SK-N-SH (cell line): ENCODE measurements at regions not wholly inside any gene's neighbourhood (a gene's known extent, or its start where the extent isn't known, plus 50 kb on each side); places are given as distances from the start of the nearest gene placed in this dataset.

Source experiments
- CTCF ChIA-PET: fragments of 300-600, 350-600 bp; formaldehyde crosslinking; extraction: SDS; loops from one replicate; lab custom pipeline; 2021; lab: Yijun Ruan, JAX
- POLR2A ChIA-PET: fragments of 350-600 bp; sonication (Branson Sonifier 250); formaldehyde crosslinking; extraction: SDS; loops from one replicate; lab custom pipeline; 2020; ENCODE audit warnings: antibody characterized with exemption, inconsistent platforms; lab: Yijun Ruan, JAX
- DNase-seq: peaks from one replicate; pipeline ENCODE4 v3.0.0; 2012
- H2AFZ ChIP-seq: fragments of 200-600 bp; sonication (generic); 2 replicates; pipeline ENCODE4 v1.8.1; 2016; ENCODE audit warnings: antibody characterized with exemption, mild to moderate bottlenecking, low read depth
- H3F3A ChIP-seq: fragments of 200-600 bp; sonication (generic); replicated peaks from 2 replicates; pipeline ENCODE3; 2016; ENCODE audit warnings: antibody characterized with exemption, mild to moderate bottlenecking; ENCODE audit not compliant: insufficient read depth
- H3K27ac ChIP-seq, 2 experiments: fragments of 200-500 bp in 1 of 2; fragments of 200-600 bp in 1 of 2; sonication (Bioruptor generic) in 1 of 2; sonication (generic), shearing (Covaris generic) in 1 of 2; 2 replicates each; pipeline versions ENCODE4 v1.5.1 to v1.6.1; 2014 to 2016; ENCODE audit warnings: low read depth in 2 of 2, inconsistent platforms in 1 of 2, low read length in 1 of 2, mild to moderate bottlenecking in 1 of 2, mixed read lengths in 1 of 2
- H3K27me3 ChIP-seq: fragments of 200-600 bp; sonication (generic), shearing (Covaris generic); 2 replicates; pipeline ENCODE4 v1.6.1; 2016; ENCODE audit warnings: mixed run types; ENCODE audit not compliant: insufficient read depth
- H3K36me3 ChIP-seq, 2 experiments: fragments of 200-500 bp in 1 of 2; fragments of 200-600 bp in 1 of 2; sonication (Bioruptor generic) in 1 of 2; sonication (generic) in 1 of 2; replicated peaks in 1 of 2; 2 replicates each; pipeline versions ENCODE3 to v1.5.1; 2014 to 2016; ENCODE audit warnings: low read length in 1 of 2, mild to moderate bottlenecking in 1 of 2; ENCODE audit not compliant: insufficient read depth in 2 of 2, control insufficient read depth in 1 of 2
- H3K4me1 ChIP-seq, 2 experiments: fragments of 200-500 bp in 1 of 2; fragments of 200-600 bp in 1 of 2; sonication (Bioruptor generic) in 1 of 2; sonication (generic), shearing (Covaris generic) in 1 of 2; 2 replicates each; pipeline versions ENCODE4 v1.5.1 to v1.6.1; 2014 to 2016; ENCODE audit warnings: low read depth in 1 of 2, low read length in 1 of 2, mixed run types in 1 of 2; ENCODE audit not compliant: insufficient read depth in 2 of 2, control insufficient read depth in 1 of 2
- H3K4me2 ChIP-seq: fragments of 200-600 bp; sonication (generic), shearing (Covaris generic); 2 replicates; pipeline ENCODE4 v1.6.1; 2017; ENCODE audit warnings: mixed run types
- H3K4me3 ChIP-seq, 2 experiments: fragments of 200-500 bp in 1 of 2; fragments of 200-600 bp in 1 of 2; sonication (Bioruptor generic) in 1 of 2; sonication (generic), shearing (Covaris generic) in 1 of 2; 2 replicates each; pipeline versions ENCODE4 v1.5.1 to v1.8.1; 2014 to 2016; ENCODE audit warnings: low read depth in 2 of 2, inconsistent platforms in 1 of 2, low read length in 1 of 2, mild to moderate bottlenecking in 1 of 2, mixed read lengths in 1 of 2, moderate library complexity in 1 of 2
- H3K79me2 ChIP-seq: fragments of 200-600 bp; sonication (generic); 2 replicates; pipeline ENCODE4 v1.8.1; 2017; ENCODE audit warnings: mild to moderate bottlenecking; ENCODE audit not compliant: insufficient read depth
- H3K9ac ChIP-seq: fragments of 200-600 bp; sonication (generic); 2 replicates; pipeline ENCODE4 v1.6.1; 2017; ENCODE audit warnings: mixed run types
- H3K9me2 ChIP-seq: fragments of 200-600 bp; sonication (generic); 2 replicates; pipeline ENCODE4 v1.6.1; 2017; ENCODE audit warnings: mixed run types
- H3K9me3 ChIP-seq: fragments of 200-600 bp; sonication (generic); 2 replicates; pipeline ENCODE4 v1.6.1; 2017; ENCODE audit warnings: mixed run types, mild to moderate bottlenecking, moderate library complexity
- H4K20me1 ChIP-seq: fragments of 200-600 bp; sonication (generic); 2 replicates; pipeline ENCODE4 v1.6.1; 2017; ENCODE audit warnings: mild to moderate bottlenecking, mixed run types; ENCODE audit not compliant: insufficient read depth
- CHD2 ChIP-seq: fragments of 150-350 bp; IDR thresholded peaks from 2 replicates; pipeline ENCODE4 v1.6.1; 2018; ENCODE audit warnings: low read length; ENCODE audit not compliant: partially characterized antibody
- CTCF ChIP-seq: fragments of 200-600 bp; sonication (generic); IDR thresholded peaks from 2 replicates; pipeline ENCODE4 v1.6.1; 2017; ENCODE audit warnings: antibody characterized with exemption, mild to moderate bottlenecking, moderate library complexity
- FOXJ3 ChIP-seq: sonication (generic); formaldehyde crosslinking; IDR thresholded peaks from 2 replicates; pipeline ENCODE4 v1.5.1; 2020; ENCODE audit warnings: mild to moderate bottlenecking, missing genetic modification reagents
- FOXM1 ChIP-seq: IDR thresholded peaks from 2 replicates; pipeline ENCODE4 v1.4.0; 2012; ENCODE audit warnings: low read depth, mild to moderate bottlenecking
- GABPA ChIP-seq: IDR thresholded peaks from 2 replicates; pipeline ENCODE4 v1.4.0; 2012; ENCODE audit warnings: low read depth, mild to moderate bottlenecking
- GATA2 ChIP-seq: sonication (generic); formaldehyde crosslinking; IDR thresholded peaks from 2 replicates; pipeline ENCODE4 v1.5.0; 2020; ENCODE audit warnings: mild to moderate bottlenecking, missing genetic modification reagents
- MAX ChIP-seq: IDR thresholded peaks from 2 replicates; pipeline ENCODE4 v1.4.0; 2012; ENCODE audit warnings: low read depth
- NFIC ChIP-seq: IDR thresholded peaks from 2 replicates; pipeline ENCODE4 v1.4.0; 2012; ENCODE audit warnings: borderline replicate concordance
- POLR2AphosphoS5 ChIP-seq: IDR thresholded peaks from 2 replicates; pipeline ENCODE4 v1.6.1; 2012; ENCODE audit warnings: low read depth, low read length
- RAD21 ChIP-seq: IDR thresholded peaks from 2 replicates; pipeline ENCODE4 v1.6.1; 2012; ENCODE audit warnings: mild to moderate bottlenecking, low read length
- SIN3A ChIP-seq: IDR thresholded peaks from 2 replicates; pipeline ENCODE4 v1.6.1; 2012; ENCODE audit warnings: low read depth, mild to moderate bottlenecking, low read length, moderate library complexity, borderline replicate concordance
- TAF1 ChIP-seq: IDR thresholded peaks from 2 replicates; pipeline ENCODE4 v1.6.1; 2012; ENCODE audit warnings: low read depth, mild to moderate bottlenecking, low read length, moderate library complexity, borderline replicate concordance
- TCF12 ChIP-seq: IDR thresholded peaks from 2 replicates; pipeline ENCODE4 v1.4.0; 2012
- TEAD4 ChIP-seq: IDR thresholded peaks from 2 replicates; pipeline ENCODE4 v1.4.0; 2012; ENCODE audit warnings: mild to moderate bottlenecking, borderline replicate concordance; ENCODE audit not compliant: insufficient read depth
- USF1 ChIP-seq: IDR thresholded peaks from 2 replicates; pipeline ENCODE4 v1.4.0; 2012; ENCODE audit warnings: low read depth, borderline replicate concordance
- USF2 ChIP-seq: fragments of 150-350 bp; IDR thresholded peaks from 2 replicates; pipeline ENCODE4 v1.6.1; 2017; ENCODE audit warnings: antibody characterized with exemption, low read length, low read depth, borderline replicate concordance
- ZBTB33 ChIP-seq: IDR thresholded peaks from 2 replicates; pipeline ENCODE4 v1.4.0; 2012; ENCODE audit warnings: low read depth, borderline replicate concordance
- WGBS: methylation state at CpG from one replicate; pipeline ENCODE4 v1.1.6; 2017; ENCODE audit warnings: low lambda C conversion rate; 5-methylcytosine and 5-hydroxymethylcytosine counted together

- H3F3A ChIP-seq: no peaks in the 10 kb centered on the region
- no peak overlapping the region for H3K27ac ChIP-seq
- no peaks in the 10 kb centered on the region for H3K4me1 ChIP-seq
- TF ChIP-seq TEAD4 (no peak), GATA2 (no peak), CTCF (no peak), CHD2 (no peak), SIN3A (no peak), USF1 (no peak), TAF1 (no peak), RAD21 (no peak)
- CTCF ChIA-PET: no interaction called here
- H3K4me2 ChIP-seq: no peak overlapping the region
- DNase-seq: no peak
- H3K9me2 ChIP-seq: no peaks in the 10 kb centered on the region
- no peak overlapping the region for H2AFZ ChIP-seq
- WGBS: 24% methylated on average over 6 of the region's 6 CpGs
- no peak overlapping the region for H3K9ac ChIP-seq
- no peaks in the 10 kb centered on the region for H3K9me3 ChIP-seq
- POLR2A ChIA-PET: no interaction called here
- no peaks in the 10 kb centered on the region for H3K36me3 ChIP-seq
- no peaks in the 10 kb centered on the region for H3K79me2 ChIP-seq
- no peaks in the 10 kb centered on the region for H3K27me3 ChIP-seq
- no peaks in the 10 kb centered on the region for H4K20me1 ChIP-seq
- no peak overlapping the region for H3K4me3 ChIP-seq
These were observed 1435.4 kb upstream of the LRRTM1 start for GRCh38 chr2:81739966-81740365.

GRCh38 chr2:81734981-81735380, 1430.4 kb upstream of the LRRTM1 start:
- H3K9me2 ChIP-seq: no peaks in the 10 kb centered on the region; the same call in 1 of the 2 replicates
- no peaks in the 10 kb centered on the region for H3K79me2 ChIP-seq
- no peak overlapping the region for H3K27ac ChIP-seq
- H3K27me3 ChIP-seq: no peaks in the 10 kb centered on the region
- 0% methylated on average over 1 of the region's 1 CpG for WGBS
- no peak overlapping the region for H2AFZ ChIP-seq
- H3K4me1 ChIP-seq: no peaks in the 10 kb centered on the region
- no peak for DNase-seq
- H3K9me3 ChIP-seq: no peaks in the 10 kb centered on the region
- no peak overlapping the region for H3K4me2 ChIP-seq
- POLR2A ChIA-PET: no interaction called here
- H3K9ac ChIP-seq: no peak overlapping the region
- H3K36me3 ChIP-seq: no peaks in the 10 kb centered on the region
- TF ChIP-seq CHD2: no peak
- no peak for TF ChIP-seq NFIC
- TF ChIP-seq TAF1: no peak
- no peak for TF ChIP-seq POLR2AphosphoS5
- TF ChIP-seq TCF12: no peak
- no peak for TF ChIP-seq TEAD4
- TF ChIP-seq MAX: no peak
- no peak for TF ChIP-seq ZBTB33
- no peak for TF ChIP-seq FOXJ3 (CRISPR knock-in tag)
- no peak for TF ChIP-seq USF2
- TF ChIP-seq FOXM1: no peak
- TF ChIP-seq GABPA: no peak
- TF ChIP-seq, all 33 proteins: peak for 0
- CTCF ChIA-PET: interaction anchor here (1.1 kb wide), 1 partner anchor 17 kb away, joined by 3 read pairs; no protein-coding TSS in a partner anchor
- Histone ChIP-seq H4K20me1 (no peaks in the 10 kb centered on the region), H3K4me3 (no peak overlapping the region), H3F3A (no peaks in the 10 kb centered on the region)
